GM12874 (cell line): ENCODE measurements at regions not wholly inside any gene's neighbourhood (a gene's known extent, or its start where the extent isn't known, plus 50 kb on each side); places are given as distances from the start of the nearest gene placed in this dataset.

ENCODE experiments used
- CTCF ChIP-seq: IDR thresholded peaks from 2 replicates; pipeline ENCODE4 v1.5.1; 2011; ENCODE audit warnings: low read depth, mild to moderate bottlenecking, control low read depth, low read length, moderate library complexity; ENCODE audit not compliant: insufficient read depth

- no peak for TF ChIP-seq CTCF
Observed at GRCh38 chr7:149680331-149681025, 92.9 kb downstream of the ZNF467 start.

GRCh38 chr7:149673006-149673405, 100.4 kb downstream of the ZNF467 start:
- TF ChIP-seq CTCF = no peak

DNA sequence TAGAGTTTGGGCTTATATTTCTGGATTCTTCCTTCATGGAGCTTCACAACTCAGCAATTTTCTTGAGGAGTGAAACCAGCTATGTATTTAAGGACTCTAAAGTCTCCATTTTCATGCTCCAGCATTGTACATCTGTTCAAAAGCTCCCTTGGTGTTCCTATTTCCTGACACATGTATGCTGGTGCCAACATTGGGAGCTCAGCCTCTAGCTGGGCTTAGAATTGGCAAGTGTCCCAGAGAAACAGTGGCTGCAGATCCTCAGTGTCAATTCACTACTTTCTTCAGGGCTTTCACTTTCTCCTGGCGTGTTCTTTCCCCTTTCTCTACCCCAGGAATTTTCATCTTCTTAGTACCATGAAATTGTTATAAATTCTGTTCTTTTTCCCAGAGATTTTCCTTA, 103.1 kb downstream of the ZNF467 start:
- TF ChIP-seq CTCF = no peak

DNA sequence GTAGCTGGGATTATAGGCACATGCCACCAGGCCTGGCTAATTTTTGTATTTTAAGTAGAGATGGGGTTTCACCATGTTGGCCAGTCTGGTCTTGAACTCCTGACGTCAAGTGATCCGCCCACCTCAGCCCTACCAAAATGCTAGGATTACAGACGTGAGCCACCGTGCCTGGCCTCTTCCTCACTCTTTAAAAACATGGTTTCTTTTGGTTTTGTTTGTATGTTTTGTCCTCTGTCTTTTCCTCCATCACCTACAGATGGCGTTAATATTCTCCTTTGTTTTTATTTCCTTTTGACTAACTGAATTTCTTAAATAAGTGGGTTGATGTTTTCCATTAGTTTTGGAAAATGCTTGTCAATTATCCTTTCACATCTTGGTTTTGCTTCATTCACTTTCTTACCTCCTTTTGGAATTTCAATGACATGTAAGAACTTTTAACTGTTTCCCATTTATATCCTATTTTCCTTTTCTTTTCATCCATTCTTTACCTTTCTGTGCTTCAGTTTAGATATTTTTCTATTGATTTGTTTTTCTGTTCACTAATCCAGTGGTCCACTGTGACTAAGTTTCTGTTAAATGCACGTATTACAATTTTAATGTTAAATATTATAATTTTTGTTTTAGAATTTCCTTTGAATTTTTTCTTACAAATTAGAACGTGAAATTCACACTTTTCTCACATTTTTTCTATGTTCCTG, 104.1 kb downstream of the ZNF467 start:
- peak; percentile 22; the same call in 1 of the 2 replicates for TF ChIP-seq CTCF

GRCh38 chr7:149666360-149666945, 106.9 kb downstream of the ZNF467 start:
- no peak for TF ChIP-seq CTCF

DNA sequence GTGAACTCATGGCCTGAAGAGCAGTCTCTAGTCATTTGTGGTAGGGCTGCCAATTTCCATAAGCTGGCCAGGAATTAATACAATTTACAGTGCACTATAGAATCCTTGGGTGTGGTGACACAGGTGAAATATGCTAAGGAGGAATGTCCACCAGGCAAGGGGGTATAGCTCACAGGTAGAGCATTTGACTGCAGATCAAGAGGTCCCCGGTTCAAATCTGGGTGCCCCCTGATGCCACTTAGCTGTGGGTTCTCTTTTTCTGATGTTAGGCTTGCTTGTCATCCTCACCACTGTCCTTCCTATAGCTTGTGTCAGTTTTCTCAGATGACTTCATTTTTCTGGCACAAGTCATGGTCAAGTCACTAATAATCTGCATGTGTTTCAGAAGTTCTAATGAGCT, 108.7 kb downstream of the ZNF467 start:
- TF ChIP-seq CTCF = no peak

DNA sequence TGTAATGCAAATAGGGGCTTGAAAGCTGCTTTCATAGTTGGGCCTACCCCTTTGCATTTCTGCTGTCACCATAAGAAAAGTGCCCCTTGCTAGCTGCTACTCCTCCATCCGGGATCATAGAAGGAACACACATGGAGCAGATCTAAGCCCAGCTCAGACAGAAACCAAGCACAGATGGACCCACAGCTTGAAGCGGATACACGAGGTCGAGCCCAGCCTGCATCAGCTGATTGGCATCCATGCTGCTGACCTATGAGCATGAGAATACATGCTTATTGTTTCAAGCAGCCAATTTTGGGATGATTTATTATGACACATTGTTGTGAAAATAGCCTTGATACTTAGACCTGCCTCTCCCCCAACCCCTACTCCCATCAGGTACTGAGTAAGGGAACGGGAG, 109.2 kb downstream of the ZNF467 start:
- no peak for TF ChIP-seq CTCF
